Prostate gland (tissue), 2 donors: ENCODE measurements at regions not wholly inside any gene's neighbourhood (a gene's known extent, or its start where the extent isn't known, plus 50 kb on each side); places are given as distances from the start of the nearest gene placed in this dataset.

ENCODE experiments used
- DNase-seq: peaks from one replicate; pipeline ENCODE4 v3.0.0-alpha.2; 2019; ENCODE audit warnings: low spot score
- H3K27ac ChIP-seq, 2 donors: fragments of 200-600 bp; sonication (generic); 2 replicates each; pipeline ENCODE4 v1.5.1; 2017 to 2019
- H3K27me3 ChIP-seq: fragments of 200-600 bp; sonication (generic); replicated peaks from 2 replicates; pipeline ENCODE4 v1.5.1; 2019; ENCODE audit not compliant: insufficient read depth
- H3K36me3 ChIP-seq, 2 donors: fragments of 200-600 bp; sonication (generic); 1 replicate in 1 of 2; 2 replicates in 1 of 2; pipeline versions ENCODE4 v1.5.1 to v1.8.1; 2017 to 2019
- H3K4me1 ChIP-seq: fragments of 200-600 bp; sonication (generic); replicated peaks from 2 replicates; pipeline ENCODE4 v1.5.1; 2019
- H3K4me3 ChIP-seq, 2 donors: fragments of 200-600 bp; sonication (generic); 2 replicates each; pipeline ENCODE4 v1.5.1; 2017 to 2019
- H3K9me3 ChIP-seq: fragments of 200-600 bp; sonication (generic); 2 replicates; pipeline ENCODE4 v1.5.1; 2017
- POLR2A ChIP-seq: fragments of 450-650 bp; IDR thresholded peaks from one replicate; pipeline ENCODE4 v1.6.1; 2016; ENCODE audit warnings: antibody characterized with exemption, mild to moderate bottlenecking
- POLR2AphosphoS5 ChIP-seq: sonication (generic); formaldehyde crosslinking; IDR thresholded peaks from one replicate; pipeline ENCODE4 v1.6.1; 2017; ENCODE audit warnings: antibody characterized with exemption
- WGBS: methylation state at CpG from one replicate; pipeline ENCODE4 v1.1.5; 2018; 5-methylcytosine and 5-hydroxymethylcytosine counted together
- intact Hi-C: fragments of 100-400 bp; cut with DNase I; formaldehyde crosslinking; loops from one replicate; pipeline ENCODE4 v1.14.2; 2022
- TF ChIP-seq, protein P1 (sequence below), 4 experiments: fragments of 200-600 bp in 2 of 4; fragments of 450-650 bp in 2 of 4; sonication (generic) in 2 of 4; IDR thresholded peaks; 1 replicate in 3 of 4; 2 replicates in 1 of 4; pipeline ENCODE4 v1.5.1; 2016 to 2019; ENCODE audit warnings: antibody characterized with exemption in 4 of 4, mild to moderate bottlenecking in 2 of 4, moderate library complexity in 2 of 4

DNA sequence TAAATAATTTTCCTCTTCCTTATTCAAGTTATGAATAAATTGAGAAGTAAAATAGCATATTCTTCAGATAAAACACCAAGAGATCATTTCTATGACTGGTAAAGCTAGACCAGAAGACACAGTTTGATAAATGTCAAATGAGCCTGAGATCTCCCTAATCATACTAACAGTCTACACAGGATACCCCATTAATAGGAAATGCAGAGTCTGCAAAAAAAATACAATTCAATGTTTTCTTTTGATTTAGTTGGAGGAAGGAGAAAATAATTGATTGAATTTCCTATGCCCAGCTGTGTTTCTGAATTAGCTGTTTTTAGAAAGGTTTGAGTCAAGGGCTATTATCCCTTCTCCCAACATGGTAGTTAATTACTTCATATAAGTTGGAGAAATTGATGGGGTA, 734.6 kb upstream of the SLITRK1 start:
- intact Hi-C loops: no loop called here
- no peak for DNase-seq
- H3K27ac ChIP-seq: no peak overlapping the region
- no peaks in the 10 kb centered on the region for H3K27me3 ChIP-seq
- no peak for TF ChIP-seq POLR2A
- TF ChIP-seq POLR2AphosphoS5: no peak
- TF ChIP-seq, protein P1, sequence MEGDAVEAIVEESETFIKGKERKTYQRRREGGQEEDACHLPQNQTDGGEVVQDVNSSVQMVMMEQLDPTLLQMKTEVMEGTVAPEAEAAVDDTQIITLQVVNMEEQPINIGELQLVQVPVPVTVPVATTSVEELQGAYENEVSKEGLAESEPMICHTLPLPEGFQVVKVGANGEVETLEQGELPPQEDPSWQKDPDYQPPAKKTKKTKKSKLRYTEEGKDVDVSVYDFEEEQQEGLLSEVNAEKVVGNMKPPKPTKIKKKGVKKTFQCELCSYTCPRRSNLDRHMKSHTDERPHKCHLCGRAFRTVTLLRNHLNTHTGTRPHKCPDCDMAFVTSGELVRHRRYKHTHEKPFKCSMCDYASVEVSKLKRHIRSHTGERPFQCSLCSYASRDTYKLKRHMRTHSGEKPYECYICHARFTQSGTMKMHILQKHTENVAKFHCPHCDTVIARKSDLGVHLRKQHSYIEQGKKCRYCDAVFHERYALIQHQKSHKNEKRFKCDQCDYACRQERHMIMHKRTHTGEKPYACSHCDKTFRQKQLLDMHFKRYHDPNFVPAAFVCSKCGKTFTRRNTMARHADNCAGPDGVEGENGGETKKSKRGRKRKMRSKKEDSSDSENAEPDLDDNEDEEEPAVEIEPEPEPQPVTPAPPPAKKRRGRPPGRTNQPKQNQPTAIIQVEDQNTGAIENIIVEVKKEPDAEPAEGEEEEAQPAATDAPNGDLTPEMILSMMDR (IDR thresholded peaks at IDR 0.05): no peak
- H3K4me1 ChIP-seq: no peaks in the 10 kb centered on the region
- no peak overlapping the region for H3K4me3 ChIP-seq
- H3K36me3 ChIP-seq: no peaks in the 10 kb centered on the region
- no peaks in the 10 kb centered on the region for H3K9me3 ChIP-seq

DNA sequence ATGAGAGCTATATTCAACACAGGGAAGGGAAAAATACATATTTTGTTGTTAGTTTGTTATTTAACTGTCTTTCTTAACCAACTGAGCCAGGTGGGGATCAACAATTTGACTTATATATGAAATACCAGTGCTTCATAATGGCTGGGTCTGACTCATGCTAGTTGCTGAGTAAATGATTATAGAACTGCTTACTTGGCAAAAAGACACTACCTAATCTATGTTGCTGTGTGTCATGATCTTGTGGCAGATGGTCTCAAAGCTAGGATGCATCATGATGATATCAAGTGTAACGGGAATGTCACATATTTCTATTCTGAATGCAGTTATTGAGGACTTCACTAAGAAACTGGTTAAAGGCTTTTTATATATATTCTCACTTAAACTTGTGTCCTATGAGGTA, 727.4 kb upstream of the SLITRK1 start:
- TF ChIP-seq, protein P1 (IDR thresholded peaks at IDR 0.05): no peak
- TF ChIP-seq POLR2AphosphoS5: no peak

DNA sequence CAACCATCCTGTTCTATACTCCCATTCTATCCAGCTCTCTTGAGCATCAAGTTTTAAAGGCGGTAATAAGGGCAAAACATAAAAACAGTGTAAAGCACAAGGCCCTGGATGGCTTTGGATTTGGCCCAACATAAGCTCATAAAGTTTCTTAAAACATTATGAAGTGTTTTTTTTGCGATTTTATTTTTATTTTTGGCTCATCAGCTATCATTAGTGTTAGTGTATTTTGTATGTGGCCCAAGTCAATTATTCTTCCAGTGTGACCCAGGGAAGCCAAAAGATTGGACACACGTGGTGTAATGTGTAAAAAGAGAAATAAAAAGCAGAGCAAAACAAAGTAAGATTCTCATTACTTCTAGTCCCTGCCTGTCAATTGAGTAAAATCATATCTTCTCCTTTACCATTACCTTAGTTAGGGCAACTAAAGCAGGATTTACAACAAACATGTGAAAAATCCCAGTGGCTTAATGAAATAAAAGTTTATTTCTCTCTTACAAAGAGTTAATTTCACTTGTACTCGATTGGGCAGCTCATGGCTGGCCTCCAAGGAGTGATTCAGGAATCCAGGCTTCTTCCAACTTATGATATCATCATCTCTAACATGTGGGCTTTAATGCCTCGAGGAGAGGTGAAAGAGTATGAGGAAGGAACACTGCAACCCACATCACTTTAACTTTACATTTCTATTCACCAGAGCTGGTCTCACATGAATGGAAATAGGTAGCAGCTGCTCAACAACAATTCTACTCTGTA, 725.2 kb upstream of the SLITRK1 start:
- Histone ChIP-seq H3K4me3 (no peak overlapping the region), H3K27ac (no peak overlapping the region), H3K36me3 (no peaks in the 10 kb centered on the region), H3K27me3 (no peaks in the 10 kb centered on the region), H3K4me1 (no peaks in the 10 kb centered on the region), H3K9me3 (no peaks in the 10 kb centered on the region)
- intact Hi-C loops: no loop called here
- DNase-seq: no peak
- TF ChIP-seq, protein P1 (IDR thresholded peaks at IDR 0.05): no peak
- TF ChIP-seq POLR2AphosphoS5 (no peak), POLR2A (no peak)
- 12% methylated on average over 5 of the region's 5 CpGs for WGBS

More for the DNA sequence above, 727.4 kb upstream of the SLITRK1 start:
- H3K4me3 ChIP-seq: no peak overlapping the region
- H3K27ac ChIP-seq: no peak overlapping the region
- DNase-seq: no peak
- H3K27me3 ChIP-seq: no peaks in the 10 kb centered on the region
- H3K36me3 ChIP-seq: no peaks in the 10 kb centered on the region
- no peaks in the 10 kb centered on the region for H3K9me3 ChIP-seq
- WGBS: 89% methylated on average over 1 of the region's 1 CpG
- intact Hi-C loops: no loop called here
- H3K4me1 ChIP-seq: no peaks in the 10 kb centered on the region

DNA sequence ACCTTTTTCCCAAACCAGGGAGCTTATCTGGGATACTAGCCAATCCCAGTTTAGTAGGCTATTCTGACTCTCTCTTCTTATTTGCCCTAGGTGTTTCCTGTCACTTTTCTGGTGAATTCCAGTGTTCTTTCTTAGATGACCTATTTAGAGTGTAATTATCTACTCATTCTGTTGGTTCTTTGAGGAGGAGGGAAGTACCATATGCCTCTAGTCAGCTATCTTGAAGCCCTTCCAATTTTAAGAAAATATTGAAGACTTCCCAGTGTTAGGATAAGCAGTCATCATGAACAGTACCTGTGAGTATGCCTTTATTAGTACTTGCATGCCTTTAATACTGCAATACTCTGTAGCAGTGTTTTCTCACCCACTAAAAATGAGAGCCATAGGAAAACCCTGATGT, 724.3 kb upstream of the SLITRK1 start:
- Histone ChIP-seq H3K9me3 (no peaks in the 10 kb centered on the region), H3K36me3 (no peaks in the 10 kb centered on the region), H3K4me3 (no peak overlapping the region), H3K4me1 (no peaks in the 10 kb centered on the region), H3K27ac (no peak overlapping the region), H3K27me3 (no peaks in the 10 kb centered on the region)
- TF ChIP-seq POLR2A (no peak), POLR2AphosphoS5 (no peak)
- TF ChIP-seq, protein P1 (IDR thresholded peaks at IDR 0.05): no peak
- DNase-seq: no peak
- intact Hi-C loops: no loop called here

- Histone ChIP-seq H3K4me1 (no peaks in the 10 kb centered on the region), H3K27ac (no peak overlapping the region), H3K4me3 (no peak overlapping the region), H3K27me3 (no peaks in the 10 kb centered on the region), H3K36me3 (no peaks in the 10 kb centered on the region), H3K9me3 (no peaks in the 10 kb centered on the region)
- WGBS: 100% methylated on average over 3 of the region's 3 CpGs
- TF ChIP-seq POLR2AphosphoS5 (no peak), POLR2A (no peak)
- TF ChIP-seq, protein P1 (IDR thresholded peaks at IDR 0.05): no peak
- intact Hi-C loops: no loop called here
- no peak for DNase-seq
Measured at GRCh38 chr13:84605927-84606326, 723.7 kb upstream of the SLITRK1 start.
